Memory B cell (primary cell): ENCODE measurements at regions not wholly inside any gene's neighbourhood (a gene's known extent, or its start where the extent isn't known, plus 50 kb on each side); places are given as distances from the start of the nearest gene placed in this dataset.

Source experiments
- ATAC-seq: fragments of 150-1000 bp; cut with Tn5 transposase; 2 replicates; pipeline ENCODE4 v1.10.0; 2021; ENCODE audit warnings: low read depth, mild to moderate bottlenecking, moderate library complexity
- DNase-seq, 2 donors: peaks; one replicate each; pipeline ENCODE4 v3.0.0; 2022; ENCODE audit warnings: low spot score in 2 of 2
- H3K27ac Mint-ChIP-seq: one replicate; pipeline ENCODE4 v1.8.0; 2022; ENCODE audit warnings: mild to moderate bottlenecking, moderate library complexity, mixed read lengths
- H3K27me3 Mint-ChIP-seq: one replicate; pipeline ENCODE4 v1.8.0; 2022; ENCODE audit warnings: mixed read lengths
- H3K36me3 Mint-ChIP-seq: one replicate; pipeline ENCODE4 v1.8.0; 2022; ENCODE audit warnings: mild to moderate bottlenecking, mixed read lengths
- H3K4me1 Mint-ChIP-seq: one replicate; pipeline ENCODE4 v1.8.0; 2022; ENCODE audit warnings: mixed read lengths
- H3K4me3 Mint-ChIP-seq: one replicate; pipeline ENCODE4 v1.8.0; 2022; ENCODE audit warnings: mild to moderate bottlenecking, moderate library complexity, mixed read lengths
- H3K9me3 Mint-ChIP-seq: one replicate; pipeline ENCODE4 v1.8.0; 2022; ENCODE audit warnings: mixed read lengths

DNA sequence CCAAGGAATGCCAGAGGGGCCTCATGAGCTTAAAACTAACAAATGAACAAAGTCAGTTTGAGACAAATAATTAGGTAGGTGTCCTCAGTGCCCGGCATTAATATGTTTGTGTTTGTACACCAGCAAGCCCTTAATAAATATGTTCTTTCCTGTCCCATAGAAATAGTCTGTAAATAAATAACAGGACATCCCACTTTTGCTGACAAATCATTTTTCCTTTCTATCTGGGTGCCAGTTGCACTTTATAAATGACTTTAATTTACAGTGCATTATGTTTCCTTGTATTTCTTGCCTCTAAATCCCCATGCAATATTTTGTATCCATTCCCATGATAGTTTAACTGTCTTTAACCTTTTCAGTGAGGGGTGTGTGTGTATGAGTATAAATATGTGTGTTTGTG, 170.3 kb downstream of the CBLN1 start:
- H3K27ac Mint-ChIP-seq, result no peak overlapping the region
- no peak for ATAC-seq
- no peaks in the 10 kb centered on the region for H3K4me1 Mint-ChIP-seq
- H3K27me3 Mint-ChIP-seq, result peaks cover 4% of the 10 kb centered on the region
- H3K36me3 Mint-ChIP-seq, result no peaks in the 10 kb centered on the region
- no peak for DNase-seq
- no peak overlapping the region for H3K4me3 Mint-ChIP-seq
- H3K9me3 Mint-ChIP-seq, result peaks cover 16% of the 10 kb centered on the region

DNA sequence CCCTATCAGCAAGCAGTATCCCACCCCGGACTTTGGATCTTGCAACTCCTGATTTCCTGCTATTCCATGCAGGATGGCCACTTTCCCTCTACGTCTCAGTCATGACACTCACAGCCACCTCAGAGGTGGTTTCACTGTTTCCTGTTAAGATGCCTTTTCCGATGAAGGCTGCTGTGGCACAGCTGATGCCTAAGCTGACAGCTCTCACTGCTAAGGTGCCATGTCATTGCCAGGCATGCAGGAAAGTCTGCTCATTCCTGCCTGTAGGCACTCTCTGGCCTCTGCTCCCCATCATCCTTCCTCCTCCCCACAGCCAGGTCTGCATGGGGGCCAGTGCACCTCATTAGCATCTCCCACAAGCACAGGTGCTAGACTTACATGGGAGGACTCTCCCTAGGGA, 173.0 kb downstream of the CBLN1 start:
- Mint-ChIP-seq H3K27me3 (peaks cover 4% of the 10 kb centered on the region), H3K27ac (no peak overlapping the region), H3K4me1 (no peaks in the 10 kb centered on the region), H3K36me3 (no peaks in the 10 kb centered on the region), H3K4me3 (no peak overlapping the region), H3K9me3 (peaks cover 12% of the 10 kb centered on the region)
- DNase-seq (no peak), ATAC-seq (no peak)

DNA sequence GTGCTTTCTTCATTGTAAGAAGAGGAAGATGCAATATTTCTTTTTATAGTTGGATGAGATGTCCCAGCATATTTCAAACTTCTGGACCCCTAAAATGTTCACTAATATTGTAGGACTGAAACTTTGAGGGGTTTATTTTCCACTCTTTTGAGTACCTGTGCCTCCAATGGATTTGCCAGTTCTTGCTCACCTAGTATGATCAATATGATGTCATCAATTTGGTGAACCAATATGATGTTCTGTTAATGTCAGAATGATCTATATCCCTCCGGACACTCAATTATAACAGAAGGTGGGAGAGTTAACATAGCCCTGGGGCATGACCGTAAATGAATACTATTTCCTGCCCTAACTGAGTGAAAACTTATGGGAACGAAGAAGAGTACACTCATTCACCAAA, 178.3 kb downstream of the CBLN1 start:
- H3K9me3 Mint-ChIP-seq, result peaks cover 3% of the 10 kb centered on the region
- H3K27me3 Mint-ChIP-seq, result no peaks in the 10 kb centered on the region
- no peak overlapping the region for H3K4me3 Mint-ChIP-seq
- no peak for DNase-seq
- H3K36me3 Mint-ChIP-seq, result no peaks in the 10 kb centered on the region
- no peak for ATAC-seq
- no peaks in the 10 kb centered on the region for H3K4me1 Mint-ChIP-seq
- no peak overlapping the region for H3K27ac Mint-ChIP-seq

DNA sequence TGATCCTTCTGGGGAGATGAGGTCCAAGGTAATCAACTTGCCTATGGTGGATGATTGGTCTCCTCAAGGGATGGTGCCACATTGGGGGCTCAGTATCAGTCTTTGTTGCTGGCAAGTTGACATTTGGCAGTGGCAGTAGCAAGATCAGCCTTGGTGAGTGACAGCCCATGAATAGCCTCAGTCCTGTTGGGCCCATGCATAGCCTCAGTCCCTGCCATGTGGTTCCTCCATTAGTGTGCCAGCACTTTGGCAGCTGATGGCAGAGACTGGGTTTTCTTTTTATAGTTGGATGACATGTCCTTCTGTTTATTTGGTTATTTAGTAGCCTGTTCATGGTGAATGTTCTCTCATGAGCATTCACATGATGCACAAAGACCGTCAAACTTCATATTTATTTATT, 179.6 kb downstream of the CBLN1 start:
- ATAC-seq (no peak), DNase-seq (no peak)
- H3K4me1 Mint-ChIP-seq, result no peaks in the 10 kb centered on the region
- H3K27me3 Mint-ChIP-seq, result no peaks in the 10 kb centered on the region
- no peak overlapping the region for H3K27ac Mint-ChIP-seq
- H3K4me3 Mint-ChIP-seq, result no peak overlapping the region
- H3K9me3 Mint-ChIP-seq, result peaks cover 6% of the 10 kb centered on the region
- H3K36me3 Mint-ChIP-seq, result no peaks in the 10 kb centered on the region

DNA sequence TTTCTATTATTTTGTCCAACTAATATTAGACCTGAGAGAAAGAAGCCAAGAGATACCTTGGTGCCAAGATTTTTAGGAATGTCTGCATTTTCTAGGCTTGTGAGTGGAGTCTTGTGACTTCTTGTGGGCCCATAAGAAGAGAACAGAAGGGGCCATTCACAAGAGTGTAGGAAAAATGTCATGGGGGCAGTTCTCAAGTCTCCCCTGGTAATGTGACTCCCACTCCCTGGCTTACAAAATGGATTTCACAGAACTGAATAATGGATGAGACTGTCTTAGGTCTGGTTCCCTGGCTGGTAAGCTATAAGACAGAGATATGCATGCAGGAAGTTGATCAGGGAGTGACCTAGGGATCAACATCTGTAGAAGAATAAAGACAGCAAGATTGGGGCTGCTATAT, 181.3 kb downstream of the CBLN1 start:
- ATAC-seq (no peak), DNase-seq (no peak)
- H3K27me3 Mint-ChIP-seq, result no peaks in the 10 kb centered on the region
- no peaks in the 10 kb centered on the region for H3K36me3 Mint-ChIP-seq
- H3K9me3 Mint-ChIP-seq, result peaks cover 3% of the 10 kb centered on the region
- H3K4me3 Mint-ChIP-seq, result no peak overlapping the region
- no peaks in the 10 kb centered on the region for H3K4me1 Mint-ChIP-seq
- no peak overlapping the region for H3K27ac Mint-ChIP-seq

DNA sequence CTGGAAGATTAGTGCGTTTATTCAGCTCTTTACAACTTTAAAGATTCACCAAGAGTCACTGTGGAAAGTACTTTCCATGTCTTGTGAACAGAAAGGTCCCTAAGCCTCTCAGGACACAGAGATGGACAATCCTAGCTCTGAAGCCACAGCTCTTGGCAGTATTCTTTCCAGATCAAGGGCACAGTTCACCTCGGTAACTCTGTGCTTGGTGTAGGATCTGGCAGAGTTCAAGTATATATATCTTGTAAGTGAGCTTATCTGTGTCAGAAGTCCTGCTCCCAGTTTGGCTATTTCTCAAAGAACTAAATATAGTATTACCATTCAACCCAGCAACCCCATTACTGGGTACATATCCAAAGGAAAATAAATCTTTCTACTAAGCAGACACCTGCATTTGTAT, 183.7 kb downstream of the CBLN1 start:
- Mint-ChIP-seq H3K27ac (no peak overlapping the region), H3K36me3 (no peaks in the 10 kb centered on the region), H3K27me3 (no peaks in the 10 kb centered on the region), H3K4me3 (no peak overlapping the region), H3K4me1 (no peaks in the 10 kb centered on the region), H3K9me3 (peaks cover 3% of the 10 kb centered on the region)
- ATAC-seq, result no peak
- DNase-seq, result no peak

DNA sequence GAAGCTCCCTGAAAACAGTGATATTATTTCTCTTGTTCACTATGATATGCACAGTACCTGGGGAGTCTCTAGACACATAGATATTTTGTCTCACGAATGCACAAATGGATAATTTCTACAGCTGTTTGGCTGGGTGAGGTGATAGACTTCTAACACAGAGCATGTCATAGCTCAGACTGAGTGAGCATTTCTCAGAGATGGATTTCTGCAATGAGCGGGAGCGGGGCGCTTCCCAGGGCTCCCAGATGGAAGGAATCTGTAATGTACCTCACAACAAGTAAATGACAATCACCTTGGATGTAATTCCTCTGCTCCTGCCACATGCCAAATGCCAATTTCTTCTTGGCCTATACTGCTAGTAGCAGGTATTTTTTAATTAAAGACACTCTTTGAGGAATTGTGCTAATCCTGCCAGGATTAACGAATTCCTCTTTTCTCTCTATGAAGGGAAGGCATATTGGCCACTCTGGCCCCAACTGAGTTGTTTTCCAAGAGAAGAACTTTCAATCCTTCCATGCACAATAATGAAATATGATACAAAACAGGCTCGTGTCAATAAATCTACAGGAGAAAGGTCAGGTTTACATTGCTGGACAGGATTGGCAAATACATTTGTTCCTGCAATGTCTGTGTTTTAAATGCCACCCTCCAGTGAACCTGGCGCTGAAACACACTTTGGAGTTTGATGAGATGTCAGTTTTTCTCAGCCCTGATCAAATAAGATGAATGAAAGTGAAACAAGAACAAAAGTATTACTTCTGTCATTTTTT, 185.3 kb downstream of the CBLN1 start:
- Mint-ChIP-seq H3K27me3 (no peaks in the 10 kb centered on the region), H3K4me1 (no peaks in the 10 kb centered on the region), H3K4me3 (no peak overlapping the region), H3K9me3 (peaks cover 3% of the 10 kb centered on the region), H3K27ac (no peak overlapping the region), H3K36me3 (no peaks in the 10 kb centered on the region)
- ATAC-seq (no peak), DNase-seq (no peak)

DNA sequence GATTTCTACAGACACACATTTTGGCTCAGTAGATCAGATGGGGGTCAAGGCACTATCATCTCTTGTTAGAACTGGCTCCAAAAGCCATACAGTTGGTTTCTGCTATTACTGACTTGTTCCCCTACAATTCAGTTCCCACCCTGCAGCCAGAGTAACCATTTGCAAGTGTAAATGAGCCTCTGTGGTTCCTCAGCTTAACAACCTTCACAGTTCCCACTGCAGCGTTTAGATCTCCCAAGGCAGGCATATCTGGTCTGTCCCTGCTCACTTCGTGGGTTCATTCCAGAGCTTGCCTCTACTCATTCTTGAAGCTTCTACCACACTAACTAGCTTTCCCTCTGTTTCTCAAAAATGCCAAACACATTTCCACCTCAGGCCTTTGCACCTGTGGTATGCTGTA, 186.1 kb downstream of the CBLN1 start:
- no peaks in the 10 kb centered on the region for H3K36me3 Mint-ChIP-seq
- H3K27me3 Mint-ChIP-seq, result no peaks in the 10 kb centered on the region
- peaks cover 4% of the 10 kb centered on the region for H3K9me3 Mint-ChIP-seq
- ATAC-seq, result no peak
- no peak overlapping the region for H3K4me3 Mint-ChIP-seq
- H3K4me1 Mint-ChIP-seq, result no peaks in the 10 kb centered on the region
- H3K27ac Mint-ChIP-seq, result no peak overlapping the region
- DNase-seq, result no peak

DNA sequence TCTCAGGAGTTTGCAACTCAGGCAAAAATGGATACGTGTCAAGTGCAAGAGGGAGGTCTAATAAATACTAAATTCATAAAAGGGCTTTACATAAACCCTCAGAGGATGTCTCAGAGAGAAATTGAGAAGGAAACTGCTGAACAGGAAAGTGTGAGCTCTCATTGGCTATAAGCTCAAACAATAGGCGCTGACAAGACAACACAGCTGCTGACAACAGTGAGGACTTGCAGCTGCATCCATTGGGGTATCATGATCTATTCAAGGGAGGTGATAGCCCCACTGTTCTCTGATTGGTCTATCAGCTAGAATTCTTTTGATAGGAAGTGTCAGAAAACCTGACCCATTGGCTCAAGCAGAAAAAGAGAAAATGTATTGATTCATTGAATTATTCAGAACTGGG, 187.2 kb downstream of the CBLN1 start:
- no peak for ATAC-seq
- Mint-ChIP-seq H3K27me3 (no peaks in the 10 kb centered on the region), H3K36me3 (no peaks in the 10 kb centered on the region), H3K4me3 (no peak overlapping the region), H3K9me3 (peaks cover 4% of the 10 kb centered on the region), H3K27ac (no peak overlapping the region), H3K4me1 (no peaks in the 10 kb centered on the region)
- DNase-seq, result no peak

DNA sequence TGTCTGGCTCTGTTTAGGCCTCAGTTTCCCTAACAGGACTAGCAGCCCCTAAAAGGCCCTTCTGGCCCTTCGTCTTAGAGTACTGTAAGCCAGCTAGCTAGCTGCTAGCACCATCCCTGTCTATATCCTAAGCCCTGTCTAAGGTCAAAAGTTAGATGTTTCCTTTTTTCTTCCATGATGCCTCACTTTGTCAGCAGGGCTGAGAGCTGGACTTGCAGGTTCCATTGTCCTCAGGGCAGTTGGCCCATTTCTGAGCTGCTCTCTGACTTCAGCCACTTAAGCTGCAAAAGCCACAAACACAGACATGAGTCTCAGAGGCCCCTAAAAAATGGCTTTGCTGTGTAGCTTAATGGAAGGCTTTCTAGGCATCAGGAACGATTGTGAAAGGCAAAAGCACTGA, 187.7 kb downstream of the CBLN1 start:
- Mint-ChIP-seq H3K27me3 (no peaks in the 10 kb centered on the region), H3K27ac (no peak overlapping the region)
- ATAC-seq, result no peak

DNA sequence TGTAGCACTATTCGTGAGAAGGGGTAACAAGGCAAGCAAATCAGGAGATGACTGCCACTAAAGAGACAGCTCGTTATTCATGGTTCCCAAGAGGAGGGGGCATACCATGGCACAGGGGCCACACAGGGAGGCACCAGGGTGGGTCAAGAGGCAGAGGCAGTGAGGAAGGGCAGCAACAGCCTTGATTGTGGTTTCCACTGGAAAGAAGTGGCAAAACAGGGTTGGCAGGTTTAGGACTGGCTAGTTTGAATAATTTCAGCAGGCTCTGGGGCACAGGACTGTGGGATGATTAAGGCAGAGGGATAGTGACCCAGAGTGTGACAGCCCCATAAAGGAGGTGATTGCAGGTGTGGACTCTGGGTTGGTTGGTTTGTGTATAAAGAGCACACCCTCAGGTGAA, 188.9 kb downstream of the CBLN1 start:
- no peak overlapping the region for H3K27ac Mint-ChIP-seq
- H3K36me3 Mint-ChIP-seq, result no peaks in the 10 kb centered on the region
- peaks cover 4% of the 10 kb centered on the region for H3K9me3 Mint-ChIP-seq
- H3K4me3 Mint-ChIP-seq, result no peak overlapping the region
- no peaks in the 10 kb centered on the region for H3K27me3 Mint-ChIP-seq
- ATAC-seq (no peak), DNase-seq (no peak)
- H3K4me1 Mint-ChIP-seq, result no peaks in the 10 kb centered on the region

More for the DNA sequence above, 187.7 kb downstream of the CBLN1 start:
- Mint-ChIP-seq H3K36me3 (no peaks in the 10 kb centered on the region), H3K4me1 (no peaks in the 10 kb centered on the region), H3K9me3 (peaks cover 4% of the 10 kb centered on the region), H3K4me3 (no peak overlapping the region)
- DNase-seq, result no peak

DNA sequence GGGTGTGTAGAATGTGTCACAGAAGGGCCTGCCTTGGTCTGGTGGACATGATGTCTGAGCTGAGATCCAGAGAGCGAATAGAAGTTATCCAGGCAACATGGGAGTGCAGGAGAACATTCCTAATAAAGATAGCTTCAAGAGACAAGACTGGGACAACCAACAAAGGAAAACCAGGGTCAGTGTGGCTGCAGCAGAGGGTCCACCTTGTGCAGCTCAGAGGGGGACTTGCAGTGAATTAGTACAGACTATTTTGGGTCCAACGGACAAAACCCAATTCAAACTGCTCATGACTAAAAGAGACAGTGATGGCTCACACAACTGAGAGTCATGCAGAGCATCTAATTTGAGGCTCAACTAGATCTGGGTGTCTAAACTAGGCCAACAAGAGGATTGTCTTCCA, 192.1 kb downstream of the CBLN1 start:
- H3K36me3 Mint-ChIP-seq, result no peaks in the 10 kb centered on the region
- H3K9me3 Mint-ChIP-seq, result peaks cover 9% of the 10 kb centered on the region
- DNase-seq (no peak), ATAC-seq (no peak)
- H3K4me3 Mint-ChIP-seq, result no peak overlapping the region
- H3K27ac Mint-ChIP-seq, result no peak overlapping the region
- no peaks in the 10 kb centered on the region for H3K4me1 Mint-ChIP-seq
- H3K27me3 Mint-ChIP-seq, result peaks cover under 1% of the 10 kb centered on the region

DNA sequence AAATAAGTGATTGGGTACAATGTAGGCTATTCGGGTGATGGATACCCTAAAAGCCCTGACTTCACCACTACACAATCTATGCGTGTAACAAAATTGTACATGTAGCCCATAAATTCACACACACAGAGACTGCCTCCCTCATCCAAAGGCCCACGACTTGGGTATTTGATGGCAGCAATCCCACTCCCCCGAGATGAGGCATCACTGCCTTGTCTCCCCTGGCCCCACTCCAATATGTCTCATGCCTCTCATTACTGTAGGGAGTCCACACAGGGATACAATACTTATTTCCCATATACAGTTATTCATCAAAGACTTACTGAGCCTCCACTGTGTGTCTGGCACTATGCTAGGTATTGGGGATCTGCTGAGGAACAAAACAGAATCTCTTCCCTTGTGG, 192.6 kb downstream of the CBLN1 start:
- H3K27me3 Mint-ChIP-seq, result peaks cover 2% of the 10 kb centered on the region
- H3K27ac Mint-ChIP-seq, result no peak overlapping the region
- no peaks in the 10 kb centered on the region for H3K36me3 Mint-ChIP-seq
- no peak overlapping the region for H3K4me3 Mint-ChIP-seq
- peaks cover 11% of the 10 kb centered on the region for H3K9me3 Mint-ChIP-seq
- no peak for ATAC-seq
- no peak for DNase-seq
- no peaks in the 10 kb centered on the region for H3K4me1 Mint-ChIP-seq

DNA sequence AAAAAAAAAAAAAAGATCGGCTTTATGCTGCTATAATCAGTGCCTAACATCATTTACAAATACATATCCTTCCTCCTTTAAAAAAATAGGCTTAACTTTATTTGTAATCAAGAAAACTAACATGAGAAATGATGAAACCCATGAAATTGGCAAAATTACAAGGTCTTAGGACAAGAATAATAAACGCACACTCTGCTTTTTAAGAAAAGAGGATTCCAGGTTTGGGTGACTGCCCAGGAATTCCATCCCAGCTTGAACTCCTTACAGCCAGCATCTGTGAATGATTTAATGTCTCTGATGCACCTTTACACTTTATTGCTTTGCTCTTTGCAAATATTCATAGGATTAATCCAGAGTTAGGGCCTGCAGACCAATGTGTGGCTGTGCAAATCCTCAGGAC, 196.0 kb downstream of the CBLN1 start:
- Mint-ChIP-seq H3K4me3 (no peak overlapping the region), H3K27ac (no peak overlapping the region), H3K36me3 (no peaks in the 10 kb centered on the region), H3K27me3 (peaks cover 2% of the 10 kb centered on the region), H3K4me1 (no peaks in the 10 kb centered on the region), H3K9me3 (peaks cover 10% of the 10 kb centered on the region)
- ATAC-seq (no peak), DNase-seq (no peak)

DNA sequence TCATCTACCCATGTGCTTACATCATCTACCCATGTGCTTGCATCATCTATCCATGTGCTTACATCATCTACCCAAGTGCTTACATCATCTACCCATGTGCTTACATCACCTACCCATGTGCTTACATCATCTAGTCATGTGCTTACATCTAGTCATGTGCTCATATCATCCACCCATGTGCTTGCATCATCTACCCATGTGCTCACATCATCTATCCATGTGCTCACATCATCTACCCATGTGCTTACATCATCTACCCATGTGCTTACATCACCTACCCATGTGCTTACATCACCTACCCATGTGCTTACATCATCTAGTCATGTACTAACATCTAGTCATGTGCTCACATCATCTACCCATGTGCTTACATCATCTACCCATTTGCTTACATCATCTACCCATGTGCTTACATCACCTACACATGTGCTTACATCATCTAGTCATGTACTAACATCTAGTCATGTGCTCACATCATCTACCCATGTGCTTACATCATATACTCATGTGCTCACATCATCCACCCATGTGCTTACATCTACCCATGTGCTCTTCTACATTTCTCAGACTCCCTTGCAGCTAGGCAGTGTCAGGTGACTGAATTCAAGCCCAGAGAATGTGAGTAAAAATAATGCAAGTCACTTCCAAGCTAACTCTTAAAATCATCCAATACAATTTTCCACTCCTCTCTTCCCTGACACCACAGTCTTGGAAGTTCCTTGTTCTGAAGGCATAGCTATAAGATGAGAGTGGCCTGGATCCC, 196.8 kb downstream of the CBLN1 start:
- Mint-ChIP-seq H3K9me3 (peaks cover 13% of the 10 kb centered on the region), H3K4me3 (no peak overlapping the region), H3K4me1 (no peaks in the 10 kb centered on the region), H3K27me3 (peaks cover 3% of the 10 kb centered on the region), H3K36me3 (no peaks in the 10 kb centered on the region), H3K27ac (no peak overlapping the region)
- no peak for DNase-seq
- no peak for ATAC-seq
